DND-41 (cell line): ENCODE measurements at regions not wholly inside any gene's neighbourhood (a gene's known extent, or its start where the extent isn't known, plus 50 kb on each side); places are given as distances from the start of the nearest gene placed in this dataset.

Experiments used
- EZH2 ChIP-seq: IDR thresholded peaks from 3 replicates; pipeline ENCODE4 v1.6.1; 2012; ENCODE audit warnings: borderline replicate concordance, low read depth, mild to moderate bottlenecking, moderate library complexity, low read length, inconsistent platforms; ENCODE audit not compliant: severe bottlenecking
- TF ChIP-seq, protein P1 (sequence below): IDR thresholded peaks from 2 replicates; pipeline ENCODE4 v1.5.1; 2012; ENCODE audit warnings: borderline replicate concordance, low read length, moderate library complexity, mild to moderate bottlenecking; ENCODE audit not compliant: poor library complexity, severe bottlenecking; ENCODE audit errors: extremely low read depth

DNA sequence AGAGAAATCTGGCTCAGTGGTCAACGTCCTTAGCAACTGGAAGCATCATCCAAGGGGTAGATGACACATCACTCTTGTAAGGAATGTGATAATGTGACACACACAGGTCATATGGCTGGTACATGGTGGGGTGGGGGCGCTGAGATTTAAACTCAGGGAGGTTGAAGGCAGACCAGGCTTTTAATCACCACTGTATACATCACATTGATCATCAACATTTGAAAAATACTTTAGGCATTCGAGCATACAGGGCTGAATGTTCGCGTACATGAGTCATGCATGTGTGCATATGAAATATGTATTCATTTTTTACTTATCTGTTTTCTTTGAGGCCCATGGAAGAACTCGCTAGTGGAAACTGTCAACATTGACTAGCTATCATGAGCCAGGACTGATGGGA, 976.4 kb downstream of the VRK1 start:
- TF ChIP-seq, protein P1, sequence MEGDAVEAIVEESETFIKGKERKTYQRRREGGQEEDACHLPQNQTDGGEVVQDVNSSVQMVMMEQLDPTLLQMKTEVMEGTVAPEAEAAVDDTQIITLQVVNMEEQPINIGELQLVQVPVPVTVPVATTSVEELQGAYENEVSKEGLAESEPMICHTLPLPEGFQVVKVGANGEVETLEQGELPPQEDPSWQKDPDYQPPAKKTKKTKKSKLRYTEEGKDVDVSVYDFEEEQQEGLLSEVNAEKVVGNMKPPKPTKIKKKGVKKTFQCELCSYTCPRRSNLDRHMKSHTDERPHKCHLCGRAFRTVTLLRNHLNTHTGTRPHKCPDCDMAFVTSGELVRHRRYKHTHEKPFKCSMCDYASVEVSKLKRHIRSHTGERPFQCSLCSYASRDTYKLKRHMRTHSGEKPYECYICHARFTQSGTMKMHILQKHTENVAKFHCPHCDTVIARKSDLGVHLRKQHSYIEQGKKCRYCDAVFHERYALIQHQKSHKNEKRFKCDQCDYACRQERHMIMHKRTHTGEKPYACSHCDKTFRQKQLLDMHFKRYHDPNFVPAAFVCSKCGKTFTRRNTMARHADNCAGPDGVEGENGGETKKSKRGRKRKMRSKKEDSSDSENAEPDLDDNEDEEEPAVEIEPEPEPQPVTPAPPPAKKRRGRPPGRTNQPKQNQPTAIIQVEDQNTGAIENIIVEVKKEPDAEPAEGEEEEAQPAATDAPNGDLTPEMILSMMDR, result no peak
- TF ChIP-seq EZH2, result no peak
